HepG2 (cell line): ENCODE measurements at regions not wholly inside any gene's neighbourhood (a gene's known extent, or its start where the extent isn't known, plus 50 kb on each side); places are given as distances from the start of the nearest gene placed in this dataset.

Experiments used
- ATAC-seq: fragments of 200-7000 bp; cut with Tn5 transposase; 3 replicates; pipeline ENCODE4 v1.9.1; 2020; ENCODE audit warnings: mild to moderate bottlenecking, moderate library complexity
- BruUV-seq: library from RNA; stranded (reverse); fragments of 400-500 nt; replicated peaks from 2 replicates; lab custom pipeline; 2021; lab: Mats Ljungman, UMichigan
- CTCF ChIA-PET: fragments of 300-600 bp; formaldehyde crosslinking; extraction: SDS; loops from one replicate; lab custom pipeline; 2021; ENCODE audit warnings: low total read pairs, inconsistent platforms, low intra/inter-chr PET ratio; lab: Yijun Ruan, JAX
- POLR2A ChIA-PET: fragments of 350-600 bp; sonication (Branson Sonifier 250); formaldehyde crosslinking; loops from one replicate; lab custom pipeline; 2020; ENCODE audit warnings: antibody characterized with exemption, inconsistent platforms; lab: Yijun Ruan, JAX
- DNase-seq: peaks from one replicate; pipeline ENCODE4 v3.0.0-alpha.2; 2015; ENCODE audit warnings: low spot score
- FAIRE-seq: peaks from 3 replicates; lab custom pipeline; 2011; peaks lifted over from hg19 to GRCh38; lab: Jason Lieb, UNC
- H2AFZ ChIP-seq: one replicate; pipeline ENCODE4 v1.6.1; 2011; ENCODE audit warnings: low read length, inconsistent platforms
- H3K27ac ChIP-seq: fragments of 300-600 bp; 3 replicates; pipeline ENCODE4 v1.8.0; 2011; ENCODE audit warnings: mixed run types, mild to moderate bottlenecking, mixed read lengths, low read length, inconsistent platforms; ENCODE audit not compliant: insufficient read depth; ENCODE audit errors: extremely low read length
- H3K27me3 ChIP-seq, 2 experiments: fragments of 200-600 bp in 1 of 2; 2 replicates in 1 of 2; 3 replicates in 1 of 2; pipeline versions ENCODE4 v1.6.0 to v1.8.0; 2011; ENCODE audit warnings: low read length in 2 of 2, mild to moderate bottlenecking in 2 of 2, moderate library complexity in 2 of 2, inconsistent platforms in 1 of 2; ENCODE audit not compliant: insufficient read depth in 2 of 2, control insufficient read depth in 1 of 2
- H3K36me3 ChIP-seq, 2 experiments: fragments of 200-600 bp in 1 of 2; replicated peaks in 1 of 2; 2 replicates in 1 of 2; 3 replicates in 1 of 2; pipeline versions ENCODE4 v1.5.1 to v1.8.0; 2011; ENCODE audit warnings: low read length in 2 of 2, inconsistent platforms in 1 of 2; ENCODE audit not compliant: insufficient read depth in 2 of 2, control insufficient read depth in 1 of 2
- H3K4me1 ChIP-seq: 2 replicates; pipeline ENCODE4 v1.5.1; 2012; ENCODE audit warnings: low read length, inconsistent platforms; ENCODE audit not compliant: insufficient read depth
- H3K4me2 ChIP-seq: 2 replicates; pipeline ENCODE4 v1.6.0; 2011; ENCODE audit warnings: low read depth, low read length, inconsistent platforms
- H3K4me3 ChIP-seq, 3 experiments: fragments of 200-600 bp in 1 of 3; sonication (generic), shearing (Covaris generic) in 1 of 3; replicated peaks in 1 of 3; 2 replicates each; pipeline ENCODE4 v1.5.1; 2011 to 2016; ENCODE audit warnings: low read length in 3 of 3, inconsistent platforms in 2 of 3, low read depth in 2 of 3, mild to moderate bottlenecking in 2 of 3, control low read depth in 1 of 3, mixed read lengths in 1 of 3; ENCODE audit not compliant: insufficient read depth in 1 of 3
- H3K79me2 ChIP-seq: one replicate; pipeline ENCODE4 v1.6.1; 2011; ENCODE audit warnings: low read length, inconsistent platforms; ENCODE audit not compliant: insufficient read depth
- H3K9ac ChIP-seq: 2 replicates; pipeline ENCODE4 v1.6.0; 2011; ENCODE audit warnings: mild to moderate bottlenecking, low read depth, low read length, inconsistent platforms; ENCODE audit not compliant: insufficient read depth
- H3K9me3 ChIP-seq: 2 replicates; pipeline ENCODE4 v1.5.1; 2012; ENCODE audit warnings: mild to moderate bottlenecking, low read length
- H4K20me1 ChIP-seq: 2 replicates; pipeline ENCODE4 v1.6.0; 2011; ENCODE audit warnings: inconsistent platforms, mild to moderate bottlenecking, low read length, moderate library complexity; ENCODE audit not compliant: insufficient read depth
- FOXP1 ChIP-seq, 2 experiments: fragments of 450-650 bp in 1 of 2; IDR thresholded peaks; 2 replicates each; pipeline ENCODE4 v1.6.1; 2017 to 2018; ENCODE audit warnings: antibody characterized with exemption in 1 of 2
- JUND ChIP-seq: sonication (generic); formaldehyde crosslinking; IDR thresholded peaks from 2 replicates; pipeline ENCODE4 v1.8.0; 2022; ENCODE audit warnings: mild to moderate bottlenecking, missing genetic modification reagents
- KLF15 ChIP-seq: sonication (generic); formaldehyde crosslinking; IDR thresholded peaks from 2 replicates; pipeline ENCODE4 v1.8.1; 2023; ENCODE audit warnings: borderline replicate concordance, mild to moderate bottlenecking, inconsistent platforms, missing genetic modification reagents, mixed read lengths
- RORA ChIP-seq: sonication (generic); formaldehyde crosslinking; IDR thresholded peaks from 2 replicates; pipeline ENCODE4 v1.5.0; 2020; ENCODE audit warnings: mild to moderate bottlenecking, missing genetic modification reagents, moderate library complexity
- TCF7 ChIP-seq: sonication (generic); IDR thresholded peaks from 2 replicates; pipeline ENCODE4 v1.6.1; 2016; ENCODE audit warnings: antibody characterized with exemption, low read depth
- WIZ ChIP-seq: sonication (generic); formaldehyde crosslinking; IDR thresholded peaks from 2 replicates; pipeline ENCODE4 v1.5.1; 2020; ENCODE audit warnings: mild to moderate bottlenecking, missing genetic modification reagents
- ZNF292 ChIP-seq: sonication (generic); formaldehyde crosslinking; IDR thresholded peaks from 2 replicates; pipeline ENCODE4 v1.8.1; 2022; ENCODE audit warnings: mild to moderate bottlenecking, low read depth, missing genetic modification reagents, borderline replicate concordance
- ZNF432 ChIP-seq: sonication (generic); formaldehyde crosslinking; IDR thresholded peaks from 2 replicates; pipeline ENCODE4 v1.5.0; 2020; ENCODE audit warnings: missing genetic modification reagents, mild to moderate bottlenecking, borderline replicate concordance
- ZNF567 ChIP-seq: sonication (generic); formaldehyde crosslinking; IDR thresholded peaks from 2 replicates; pipeline ENCODE4 v1.8.1; 2023; ENCODE audit warnings: mild to moderate bottlenecking, missing genetic modification reagents, borderline replicate concordance
- ZNF598 ChIP-seq: sonication (generic); formaldehyde crosslinking; IDR thresholded peaks from 2 replicates; pipeline ENCODE4 v1.5.1; 2020; ENCODE audit warnings: mild to moderate bottlenecking, missing genetic modification reagents, borderline replicate concordance
- ZNF781 ChIP-seq: sonication (generic); formaldehyde crosslinking; IDR thresholded peaks from 2 replicates; pipeline ENCODE4 v1.5.1; 2020; ENCODE audit warnings: borderline replicate concordance, mild to moderate bottlenecking, missing genetic modification reagents; ENCODE audit errors: not compliant biosample characterization
- WGBS: methylation state at CpG from one replicate; pipeline ENCODE4 v1.1.6; 2017; ENCODE audit warnings: low lambda C conversion rate; 5-methylcytosine and 5-hydroxymethylcytosine counted together
- in situ Hi-C: cut with HindIII; loops from 2 replicates; pipeline ENCODE4 v1.10.0; 2017; ENCODE audit warnings: low pct_unique_long_range_greater_than_20kb; ENCODE audit not compliant: extremely low pct_ligation_motif_present
- intact Hi-C: fragments of 100-400 bp; cut with micrococcal nuclease; formaldehyde crosslinking; loops from one replicate; pipeline ENCODE4 v1.10.0; 2022; ENCODE audit not compliant: unreplicated experiment
- TF ChIP-seq, protein P1 (sequence below): sonication (generic); formaldehyde crosslinking; IDR thresholded peaks from 2 replicates; pipeline ENCODE4 v1.8.0; 2022; ENCODE audit warnings: missing genetic modification reagents, low read depth, mild to moderate bottlenecking, borderline replicate concordance
- TF ChIP-seq, protein P2 (sequence below): sonication (generic); formaldehyde crosslinking; IDR thresholded peaks from one replicate; pipeline ENCODE4 v1.5.1; 2020; ENCODE audit warnings: mild to moderate bottlenecking, missing genetic modification reagents; ENCODE audit errors: not compliant biosample characterization
- TF ChIP-seq, protein P3 (sequence below): sonication (generic); formaldehyde crosslinking; IDR thresholded peaks from 2 replicates; pipeline ENCODE4 v1.4.0; 2020; ENCODE audit warnings: missing genetic modification reagents, borderline replicate concordance
- TF ChIP-seq, protein P4 (sequence below): IDR thresholded peaks from 2 replicates; pipeline ENCODE4 v1.6.1; 2016; ENCODE audit warnings: low read depth, borderline replicate concordance

DNA sequence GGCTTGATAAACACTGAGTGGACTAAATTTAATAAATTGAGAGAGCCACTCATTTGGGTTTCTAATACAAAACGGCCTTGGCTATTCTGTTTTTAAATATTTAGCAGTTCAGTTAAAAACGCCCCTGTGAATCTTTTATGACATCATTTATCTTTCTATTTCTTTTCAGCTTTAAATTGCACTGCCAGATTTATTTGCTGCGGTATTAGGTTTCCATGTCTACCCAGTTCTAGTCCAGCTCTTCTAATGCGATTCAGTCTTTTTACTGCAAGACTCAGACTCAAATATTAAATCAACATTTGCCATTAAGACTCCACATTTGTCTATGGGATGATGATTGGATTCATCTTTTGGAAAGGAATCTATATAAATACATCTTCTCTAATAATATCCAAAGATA is 2174.3 kb upstream of the PIK3C3 start:
- CTCF ChIA-PET, result no interaction called here
- no peak overlapping the region for H2AFZ ChIP-seq
- no peak overlapping the region for H3K4me3 ChIP-seq
- BruUV-seq, result no TSS peak
- no peak overlapping the region for H3K4me2 ChIP-seq
- H3K36me3 ChIP-seq, result 0 out of 5 replicates have a peak, but pooled peaks cover 0 to 5% of the 10 kb centered on the region in 2 experiments
- no peak for TF ChIP-seq ZNF781 (CRISPR knock-in tag)
- TF ChIP-seq JUND (CRISPR knock-in tag), result no peak
- no peak for TF ChIP-seq RORA (CRISPR knock-in tag)
- no peak for TF ChIP-seq FOXP1 (IDR thresholded peaks at IDR 0.05)
- TF ChIP-seq FOXP1 (CRISPR knock-in tag; IDR thresholded peaks at IDR 0.05), result no peak
- TF ChIP-seq WIZ, result no peak
- TF ChIP-seq, protein P1, sequence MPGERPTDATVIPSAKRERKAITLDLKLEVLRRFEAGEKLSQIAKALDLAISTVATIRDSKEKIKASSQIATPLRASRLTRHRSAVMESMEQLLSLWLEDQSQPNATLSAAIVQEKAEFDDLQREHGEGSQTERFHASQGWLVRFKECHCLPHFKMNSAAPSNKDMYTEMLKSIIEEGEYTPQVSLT, result no peak
- no peak for TF ChIP-seq ZNF432
- TF ChIP-seq ZNF292 (CRISPR knock-in tag), result no peak
- TF ChIP-seq, protein P2, sequence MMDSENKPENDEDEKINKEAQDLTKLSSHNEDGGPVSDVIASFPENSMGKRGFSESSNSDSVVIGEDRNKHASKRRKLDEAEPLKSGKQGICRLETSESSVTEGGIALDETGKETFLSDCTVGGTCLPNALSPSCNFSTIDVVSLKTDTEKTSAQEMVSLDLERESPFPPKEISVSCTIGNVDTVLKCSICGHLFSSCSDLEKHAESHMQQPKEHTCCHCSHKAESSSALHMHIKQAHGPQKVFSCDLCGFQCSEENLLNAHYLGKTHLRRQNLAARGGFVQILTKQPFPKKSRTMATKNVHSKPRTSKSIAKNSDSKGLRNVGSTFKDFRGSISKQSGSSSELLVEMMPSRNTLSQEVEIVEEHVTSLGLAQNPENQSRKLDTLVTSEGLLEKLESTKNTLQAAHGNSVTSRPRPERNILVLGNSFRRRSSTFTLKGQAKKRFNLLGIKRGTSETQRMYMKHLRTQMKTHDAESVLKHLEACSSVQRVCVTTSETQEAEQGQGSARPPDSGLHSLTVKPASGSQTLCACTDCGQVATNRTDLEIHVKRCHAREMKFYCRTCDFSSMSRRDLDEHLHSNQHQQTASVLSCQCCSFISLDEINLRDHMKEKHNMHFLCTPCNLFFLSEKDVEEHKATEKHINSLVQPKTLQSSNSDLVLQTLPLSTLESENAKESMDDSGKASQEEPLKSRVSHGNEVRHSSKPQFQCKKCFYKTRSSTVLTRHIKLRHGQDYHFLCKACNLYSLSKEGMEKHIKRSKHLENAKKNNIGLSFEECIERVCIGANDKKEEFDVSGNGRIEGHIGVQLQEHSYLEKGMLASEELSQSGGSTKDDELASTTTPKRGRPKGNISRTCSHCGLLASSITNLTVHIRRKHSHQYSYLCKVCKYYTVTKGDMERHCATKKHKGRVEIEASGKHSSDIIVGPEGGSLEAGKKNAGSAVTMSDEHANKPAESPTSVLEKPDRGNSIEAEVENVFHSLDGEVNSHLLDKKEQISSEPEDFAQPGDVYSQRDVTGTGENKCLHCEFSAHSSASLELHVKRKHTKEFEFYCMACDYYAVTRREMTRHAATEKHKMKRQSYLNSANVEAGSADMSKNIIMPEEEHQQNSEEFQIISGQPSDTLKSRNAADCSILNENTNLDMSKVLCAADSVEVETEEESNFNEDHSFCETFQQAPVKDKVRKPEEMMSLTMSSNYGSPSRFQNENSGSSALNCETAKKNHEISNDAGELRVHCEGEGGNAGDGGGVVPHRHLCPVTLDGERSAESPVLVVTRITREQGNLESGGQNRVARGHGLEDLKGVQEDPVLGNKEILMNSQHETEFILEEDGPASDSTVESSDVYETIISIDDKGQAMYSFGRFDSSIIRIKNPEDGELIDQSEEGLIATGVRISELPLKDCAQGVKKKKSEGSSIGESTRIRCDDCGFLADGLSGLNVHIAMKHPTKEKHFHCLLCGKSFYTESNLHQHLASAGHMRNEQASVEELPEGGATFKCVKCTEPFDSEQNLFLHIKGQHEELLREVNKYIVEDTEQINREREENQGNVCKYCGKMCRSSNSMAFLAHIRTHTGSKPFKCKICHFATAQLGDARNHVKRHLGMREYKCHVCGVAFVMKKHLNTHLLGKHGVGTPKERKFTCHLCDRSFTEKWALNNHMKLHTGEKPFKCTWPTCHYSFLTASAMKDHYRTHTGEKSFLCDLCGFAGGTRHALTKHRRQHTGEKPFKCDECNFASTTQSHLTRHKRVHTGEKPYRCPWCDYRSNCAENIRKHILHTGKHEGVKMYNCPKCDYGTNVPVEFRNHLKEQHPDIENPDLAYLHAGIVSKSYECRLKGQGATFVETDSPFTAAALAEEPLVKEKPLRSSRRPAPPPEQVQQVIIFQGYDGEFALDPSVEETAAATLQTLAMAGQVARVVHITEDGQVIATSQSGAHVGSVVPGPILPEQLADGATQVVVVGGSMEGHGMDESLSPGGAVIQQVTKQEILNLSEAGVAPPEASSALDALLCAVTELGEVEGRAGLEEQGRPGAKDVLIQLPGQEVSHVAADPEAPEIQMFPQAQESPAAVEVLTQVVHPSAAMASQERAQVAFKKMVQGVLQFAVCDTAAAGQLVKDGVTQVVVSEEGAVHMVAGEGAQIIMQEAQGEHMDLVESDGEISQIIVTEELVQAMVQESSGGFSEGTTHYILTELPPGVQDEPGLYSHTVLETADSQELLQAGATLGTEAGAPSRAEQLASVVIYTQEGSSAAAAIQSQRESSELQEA (CRISPR knock-in tag), result no peak
- TF ChIP-seq ZNF598 (CRISPR knock-in tag), result no peak
- TF ChIP-seq TCF7, result no peak
- TF ChIP-seq, protein P3, sequence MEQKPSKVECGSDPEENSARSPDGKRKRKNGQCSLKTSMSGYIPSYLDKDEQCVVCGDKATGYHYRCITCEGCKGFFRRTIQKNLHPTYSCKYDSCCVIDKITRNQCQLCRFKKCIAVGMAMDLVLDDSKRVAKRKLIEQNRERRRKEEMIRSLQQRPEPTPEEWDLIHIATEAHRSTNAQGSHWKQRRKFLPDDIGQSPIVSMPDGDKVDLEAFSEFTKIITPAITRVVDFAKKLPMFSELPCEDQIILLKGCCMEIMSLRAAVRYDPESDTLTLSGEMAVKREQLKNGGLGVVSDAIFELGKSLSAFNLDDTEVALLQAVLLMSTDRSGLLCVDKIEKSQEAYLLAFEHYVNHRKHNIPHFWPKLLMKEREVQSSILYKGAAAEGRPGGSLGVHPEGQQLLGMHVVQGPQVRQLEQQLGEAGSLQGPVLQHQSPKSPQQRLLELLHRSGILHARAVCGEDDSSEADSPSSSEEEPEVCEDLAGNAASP (CRISPR knock-in tag), result no peak
- no peak for TF ChIP-seq KLF15 (CRISPR knock-in tag)
- no peak for TF ChIP-seq ZNF567 (CRISPR knock-in tag)
- TF ChIP-seq, protein P4, sequence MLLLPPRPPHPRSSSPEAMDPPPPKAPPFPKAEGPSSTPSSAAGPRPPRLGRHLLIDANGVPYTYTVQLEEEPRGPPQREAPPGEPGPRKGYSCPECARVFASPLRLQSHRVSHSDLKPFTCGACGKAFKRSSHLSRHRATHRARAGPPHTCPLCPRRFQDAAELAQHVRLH (CRISPR knock-in tag), result no peak
- FAIRE-seq (no peak), ATAC-seq (no peak), DNase-seq (no peak)
- in situ Hi-C loops, result no loop called here
- POLR2A ChIA-PET, result no interaction called here
- H3K27ac ChIP-seq, result no peak overlapping the region
- no peaks in the 10 kb centered on the region for H3K9me3 ChIP-seq
- H3K27me3 ChIP-seq, result no peaks in the 10 kb centered on the region
- 92% methylated on average over 4 of the region's 4 CpGs for WGBS
- no peak overlapping the region for H3K9ac ChIP-seq
- H3K4me1 ChIP-seq, result peaks cover 1% of the 10 kb centered on the region; the same call in 1 of the 2 replicates
- no peaks in the 10 kb centered on the region for H4K20me1 ChIP-seq
- no peaks in the 10 kb centered on the region for H3K79me2 ChIP-seq
- intact Hi-C loops, result no loop called here
